ENCODE measurements at regions not wholly inside any gene's neighbourhood (a gene's known extent, or its start where the extent isn't known, plus 50 kb on each side); places are given as distances from the start of the nearest gene placed in this dataset.

DNA sequence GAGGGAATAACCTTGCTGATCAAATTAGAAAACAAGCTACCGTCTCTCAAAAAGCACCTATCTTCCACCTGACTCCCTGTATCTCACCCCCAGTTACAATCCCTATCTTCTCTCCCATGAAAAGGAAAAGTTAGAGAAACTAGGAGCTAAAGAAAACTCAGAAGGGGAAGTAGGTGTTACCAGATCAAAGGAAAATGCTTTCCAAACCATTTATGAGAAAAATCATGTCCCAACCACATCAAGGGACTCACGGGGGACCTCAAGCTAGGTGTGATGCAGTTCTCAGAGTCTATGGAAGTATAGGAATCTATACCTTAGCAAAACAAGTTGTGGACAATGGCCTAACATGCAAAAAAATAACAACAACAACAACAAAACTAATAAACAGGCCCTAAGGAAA is 135.5 kb upstream of the RMP24 start:
- TF ChIP-seq, protein P1, sequence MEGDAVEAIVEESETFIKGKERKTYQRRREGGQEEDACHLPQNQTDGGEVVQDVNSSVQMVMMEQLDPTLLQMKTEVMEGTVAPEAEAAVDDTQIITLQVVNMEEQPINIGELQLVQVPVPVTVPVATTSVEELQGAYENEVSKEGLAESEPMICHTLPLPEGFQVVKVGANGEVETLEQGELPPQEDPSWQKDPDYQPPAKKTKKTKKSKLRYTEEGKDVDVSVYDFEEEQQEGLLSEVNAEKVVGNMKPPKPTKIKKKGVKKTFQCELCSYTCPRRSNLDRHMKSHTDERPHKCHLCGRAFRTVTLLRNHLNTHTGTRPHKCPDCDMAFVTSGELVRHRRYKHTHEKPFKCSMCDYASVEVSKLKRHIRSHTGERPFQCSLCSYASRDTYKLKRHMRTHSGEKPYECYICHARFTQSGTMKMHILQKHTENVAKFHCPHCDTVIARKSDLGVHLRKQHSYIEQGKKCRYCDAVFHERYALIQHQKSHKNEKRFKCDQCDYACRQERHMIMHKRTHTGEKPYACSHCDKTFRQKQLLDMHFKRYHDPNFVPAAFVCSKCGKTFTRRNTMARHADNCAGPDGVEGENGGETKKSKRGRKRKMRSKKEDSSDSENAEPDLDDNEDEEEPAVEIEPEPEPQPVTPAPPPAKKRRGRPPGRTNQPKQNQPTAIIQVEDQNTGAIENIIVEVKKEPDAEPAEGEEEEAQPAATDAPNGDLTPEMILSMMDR (conservative IDR thresholded peaks at IDR 0.05 in 1 of 2, IDR thresholded peaks at IDR 0.05 in 1 of 2; ENCODE audit: extremely low read depth in 1 of 2, insufficient read depth in 1 of 2, low read depth in 1 of 2, low read length in 2 of 2): no peak
- TF ChIP-seq EZH2 (IDR thresholded peaks at IDR 0.05; ENCODE audit: borderline replicate concordance, low read length): no peak

Data from mammary epithelial cell (primary cell).